K562 (cell line): ENCODE measurements at regions not wholly inside any gene's neighbourhood (a gene's known extent, or its start where the extent isn't known, plus 50 kb on each side); places are given as distances from the start of the nearest gene placed in this dataset.

ENCODE experiments used
- BRCA1 ChIP-seq, 2 experiments: fragments of 450-650 bp in 1 of 2; sonication (generic) in 1 of 2; formaldehyde crosslinking in 1 of 2; IDR thresholded peaks; 2 replicates each; pipeline versions ENCODE4 v1.5.0 to v1.6.1; 2017 to 2020; ENCODE audit warnings: mild to moderate bottlenecking in 1 of 2, missing genetic modification reagents in 1 of 2
- CBFB ChIP-seq: sonication (generic); formaldehyde crosslinking; IDR thresholded peaks from 2 replicates; pipeline ENCODE4 v1.4.0; 2020; ENCODE audit warnings: mild to moderate bottlenecking, missing genetic modification reagents
- FOXK2 ChIP-seq, 2 experiments: fragments of 450-650 bp; IDR thresholded peaks in 1 of 2; conservative IDR thresholded peaks in 1 of 2; 2 replicates each; pipeline ENCODE4 v1.6.1; 2016; ENCODE audit warnings: low read depth in 2 of 2, mild to moderate bottlenecking in 1 of 2
- ZNF134 ChIP-seq: fragments of 250-450 bp; sonication (Bioruptor Pico); conservative IDR thresholded peaks from 2 replicates; pipeline ENCODE4 v1.4.0; 2020
- TF ChIP-seq, protein P1 (sequence below), 3 experiments: IDR thresholded peaks in 2 of 3; conservative IDR thresholded peaks in 1 of 3; 2 replicates each; pipeline ENCODE4 v1.5.1; 2011 to 2012; ENCODE audit warnings: low read length in 3 of 3, mild to moderate bottlenecking in 3 of 3, control low read depth in 2 of 3, improper control_type of control experiment in 1 of 3, inconsistent platforms in 1 of 3, low read depth in 1 of 3, mixed read lengths in 1 of 3, moderate library complexity in 1 of 3; ENCODE audit not compliant: insufficient read depth in 2 of 3
- TF ChIP-seq, protein P2 (sequence below): sonication (generic); formaldehyde crosslinking; IDR thresholded peaks from 2 replicates; pipeline ENCODE4 v1.8.1; 2022; ENCODE audit warnings: missing genetic modification reagents

DNA sequence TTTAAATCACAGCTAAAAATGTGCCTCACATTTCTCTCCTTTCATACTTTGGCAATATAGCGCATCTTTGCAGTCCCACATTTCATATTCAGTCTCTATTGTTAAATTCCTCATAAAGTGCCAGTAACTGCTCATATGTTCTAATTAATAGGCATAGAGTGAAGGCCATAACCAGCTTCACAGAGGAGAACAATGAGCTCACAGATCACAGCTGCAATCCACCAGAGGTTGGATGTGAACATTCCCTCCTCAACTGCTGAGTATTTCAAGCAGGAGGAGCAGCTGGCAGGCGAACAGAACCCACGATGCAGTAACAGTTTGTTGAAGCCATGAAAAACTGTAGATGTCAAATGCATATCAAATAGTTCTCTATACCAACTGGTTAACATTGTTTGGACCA lies 2088.7 kb upstream of the AGA start:
- TF ChIP-seq CBFB (CRISPR knock-in tag) (no peak), ZNF134 (CRISPR knock-in tag) (no peak), FOXK2 (conservative IDR thresholded peaks at IDR 0.05 in 1 of 2, IDR thresholded peaks at IDR 0.05 in 1 of 2; ENCODE audit: low read depth in 2 of 2) (no peak), BRCA1 (IDR thresholded peaks at IDR 0.05) (no peak), BRCA1 (CRISPR knock-in tag; IDR thresholded peaks at IDR 0.05) (no peak)
- TF ChIP-seq, protein P1, sequence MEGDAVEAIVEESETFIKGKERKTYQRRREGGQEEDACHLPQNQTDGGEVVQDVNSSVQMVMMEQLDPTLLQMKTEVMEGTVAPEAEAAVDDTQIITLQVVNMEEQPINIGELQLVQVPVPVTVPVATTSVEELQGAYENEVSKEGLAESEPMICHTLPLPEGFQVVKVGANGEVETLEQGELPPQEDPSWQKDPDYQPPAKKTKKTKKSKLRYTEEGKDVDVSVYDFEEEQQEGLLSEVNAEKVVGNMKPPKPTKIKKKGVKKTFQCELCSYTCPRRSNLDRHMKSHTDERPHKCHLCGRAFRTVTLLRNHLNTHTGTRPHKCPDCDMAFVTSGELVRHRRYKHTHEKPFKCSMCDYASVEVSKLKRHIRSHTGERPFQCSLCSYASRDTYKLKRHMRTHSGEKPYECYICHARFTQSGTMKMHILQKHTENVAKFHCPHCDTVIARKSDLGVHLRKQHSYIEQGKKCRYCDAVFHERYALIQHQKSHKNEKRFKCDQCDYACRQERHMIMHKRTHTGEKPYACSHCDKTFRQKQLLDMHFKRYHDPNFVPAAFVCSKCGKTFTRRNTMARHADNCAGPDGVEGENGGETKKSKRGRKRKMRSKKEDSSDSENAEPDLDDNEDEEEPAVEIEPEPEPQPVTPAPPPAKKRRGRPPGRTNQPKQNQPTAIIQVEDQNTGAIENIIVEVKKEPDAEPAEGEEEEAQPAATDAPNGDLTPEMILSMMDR (IDR thresholded peaks at IDR 0.05 in 2 of 3, conservative IDR thresholded peaks at IDR 0.05 in 1 of 3; ENCODE audit: insufficient read depth in 2 of 3, low read depth in 1 of 3, low read length in 3 of 3): no peak
- TF ChIP-seq, protein P2, sequence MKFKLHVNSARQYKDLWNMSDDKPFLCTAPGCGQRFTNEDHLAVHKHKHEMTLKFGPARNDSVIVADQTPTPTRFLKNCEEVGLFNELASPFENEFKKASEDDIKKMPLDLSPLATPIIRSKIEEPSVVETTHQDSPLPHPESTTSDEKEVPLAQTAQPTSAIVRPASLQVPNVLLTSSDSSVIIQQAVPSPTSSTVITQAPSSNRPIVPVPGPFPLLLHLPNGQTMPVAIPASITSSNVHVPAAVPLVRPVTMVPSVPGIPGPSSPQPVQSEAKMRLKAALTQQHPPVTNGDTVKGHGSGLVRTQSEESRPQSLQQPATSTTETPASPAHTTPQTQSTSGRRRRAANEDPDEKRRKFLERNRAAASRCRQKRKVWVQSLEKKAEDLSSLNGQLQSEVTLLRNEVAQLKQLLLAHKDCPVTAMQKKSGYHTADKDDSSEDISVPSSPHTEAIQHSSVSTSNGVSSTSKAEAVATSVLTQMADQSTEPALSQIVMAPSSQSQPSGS (CRISPR knock-in tag): no peak
